Prostate gland (tissue), 2 donors: ENCODE measurements at regions not wholly inside any gene's neighbourhood (a gene's known extent, or its start where the extent isn't known, plus 50 kb on each side); places are given as distances from the start of the nearest gene placed in this dataset.

Experiments
- POLR2A ChIP-seq: fragments of 450-650 bp; IDR thresholded peaks from one replicate; pipeline ENCODE4 v1.6.1; 2016; ENCODE audit warnings: antibody characterized with exemption, mild to moderate bottlenecking
- POLR2AphosphoS5 ChIP-seq: sonication (generic); formaldehyde crosslinking; IDR thresholded peaks from one replicate; pipeline ENCODE4 v1.6.1; 2017; ENCODE audit warnings: antibody characterized with exemption
- TF ChIP-seq, protein P1 (sequence below), 4 experiments: fragments of 200-600 bp in 2 of 4; fragments of 450-650 bp in 2 of 4; sonication (generic) in 2 of 4; IDR thresholded peaks; 1 replicate in 3 of 4; 2 replicates in 1 of 4; pipeline ENCODE4 v1.5.1; 2016 to 2019; ENCODE audit warnings: antibody characterized with exemption in 4 of 4, mild to moderate bottlenecking in 2 of 4, moderate library complexity in 2 of 4

DNA sequence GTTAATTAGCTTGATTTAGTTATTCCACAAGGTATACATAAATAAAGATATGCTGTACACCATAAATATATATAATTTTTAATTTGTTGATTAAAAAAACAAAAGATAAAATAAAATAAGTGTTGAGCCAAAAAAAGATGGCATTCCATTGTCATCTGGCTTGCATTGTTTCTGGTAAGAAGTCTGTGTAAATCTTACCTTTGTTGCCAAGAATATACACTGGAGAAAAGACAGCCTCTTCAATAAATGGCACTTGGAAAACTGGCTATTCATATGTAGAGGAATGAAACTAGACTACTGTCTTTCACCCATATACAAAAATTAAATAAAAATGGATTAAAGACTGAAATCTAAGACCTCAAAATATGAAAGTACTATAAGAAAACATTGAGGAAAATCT, 196.5 kb downstream of the IER5 start:
- TF ChIP-seq, protein P1, sequence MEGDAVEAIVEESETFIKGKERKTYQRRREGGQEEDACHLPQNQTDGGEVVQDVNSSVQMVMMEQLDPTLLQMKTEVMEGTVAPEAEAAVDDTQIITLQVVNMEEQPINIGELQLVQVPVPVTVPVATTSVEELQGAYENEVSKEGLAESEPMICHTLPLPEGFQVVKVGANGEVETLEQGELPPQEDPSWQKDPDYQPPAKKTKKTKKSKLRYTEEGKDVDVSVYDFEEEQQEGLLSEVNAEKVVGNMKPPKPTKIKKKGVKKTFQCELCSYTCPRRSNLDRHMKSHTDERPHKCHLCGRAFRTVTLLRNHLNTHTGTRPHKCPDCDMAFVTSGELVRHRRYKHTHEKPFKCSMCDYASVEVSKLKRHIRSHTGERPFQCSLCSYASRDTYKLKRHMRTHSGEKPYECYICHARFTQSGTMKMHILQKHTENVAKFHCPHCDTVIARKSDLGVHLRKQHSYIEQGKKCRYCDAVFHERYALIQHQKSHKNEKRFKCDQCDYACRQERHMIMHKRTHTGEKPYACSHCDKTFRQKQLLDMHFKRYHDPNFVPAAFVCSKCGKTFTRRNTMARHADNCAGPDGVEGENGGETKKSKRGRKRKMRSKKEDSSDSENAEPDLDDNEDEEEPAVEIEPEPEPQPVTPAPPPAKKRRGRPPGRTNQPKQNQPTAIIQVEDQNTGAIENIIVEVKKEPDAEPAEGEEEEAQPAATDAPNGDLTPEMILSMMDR (IDR thresholded peaks at IDR 0.05) = no peak
- no peak for TF ChIP-seq POLR2A
- no peak for TF ChIP-seq POLR2AphosphoS5
